COLO829 (cell line): ENCODE measurements at regions not wholly inside any gene's neighbourhood (a gene's known extent, or its start where the extent isn't known, plus 50 kb on each side); places are given as distances from the start of the nearest gene placed in this dataset.

Experiments
- DNase-seq: peaks from one replicate; pipeline ENCODE4 v3.0.0; 2012; ENCODE audit warnings: low spot score

DNA sequence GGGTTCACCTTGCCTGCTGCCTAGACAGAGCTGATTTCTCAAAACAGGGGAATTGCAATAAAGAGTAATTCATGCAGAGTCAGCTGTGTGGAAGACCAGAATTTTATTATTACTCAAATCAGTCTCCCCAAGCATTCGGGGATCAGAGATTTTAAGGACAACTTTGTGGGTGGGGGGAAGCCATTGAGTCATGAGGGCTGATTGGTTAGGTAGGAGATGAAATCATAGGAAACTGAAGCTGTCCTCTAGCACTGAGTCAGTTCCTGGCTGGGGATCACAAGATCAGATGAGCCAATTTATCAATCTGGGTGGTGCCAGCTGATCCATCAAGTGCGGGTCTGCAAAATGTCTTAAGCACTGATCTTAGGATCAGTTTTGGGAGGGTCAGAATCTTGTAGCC lies 159.1 kb upstream of the MAP1B start:
- no peak for DNase-seq

DNA sequence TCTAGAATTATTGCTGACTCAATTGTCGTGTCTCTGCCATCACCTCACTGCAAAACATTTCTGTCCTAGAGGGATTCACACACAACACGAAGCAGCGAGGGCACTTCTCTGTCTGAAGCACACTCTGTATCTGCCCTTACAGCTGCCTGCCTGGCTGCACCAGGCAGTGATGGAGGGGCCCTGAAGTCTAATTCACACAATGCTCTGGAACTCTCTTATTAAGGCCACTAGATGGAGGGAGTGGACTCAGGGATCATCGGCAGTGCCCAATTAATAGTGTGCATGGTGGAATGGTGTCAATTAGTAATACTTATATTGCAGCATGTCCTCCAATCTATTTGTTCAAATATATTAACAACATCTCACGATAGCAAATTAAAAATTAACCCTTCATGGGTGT lies 157.5 kb upstream of the MAP1B start:
- DNase-seq = no peak

DNA sequence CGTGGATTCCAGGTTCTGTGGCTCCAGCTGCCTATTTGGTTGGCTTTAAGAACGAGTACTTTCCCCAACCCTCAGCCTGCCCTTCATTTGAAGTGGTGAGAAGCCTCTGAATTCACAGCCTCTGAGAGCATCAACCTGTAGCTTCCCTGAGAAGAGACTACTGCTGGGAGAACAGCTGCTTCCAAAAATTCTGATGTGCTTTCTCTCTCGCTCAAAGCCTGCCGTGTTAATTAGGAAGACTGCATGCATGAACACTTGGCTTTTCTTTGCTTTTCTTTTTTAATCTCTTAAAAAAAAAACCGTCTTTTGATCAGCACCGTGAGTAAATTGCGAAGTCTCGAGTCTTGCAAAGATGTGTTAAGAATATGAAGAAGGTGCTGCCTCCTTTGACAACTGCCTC lies 153.4 kb upstream of the MAP1B start:
- DNase-seq = no peak

DNA sequence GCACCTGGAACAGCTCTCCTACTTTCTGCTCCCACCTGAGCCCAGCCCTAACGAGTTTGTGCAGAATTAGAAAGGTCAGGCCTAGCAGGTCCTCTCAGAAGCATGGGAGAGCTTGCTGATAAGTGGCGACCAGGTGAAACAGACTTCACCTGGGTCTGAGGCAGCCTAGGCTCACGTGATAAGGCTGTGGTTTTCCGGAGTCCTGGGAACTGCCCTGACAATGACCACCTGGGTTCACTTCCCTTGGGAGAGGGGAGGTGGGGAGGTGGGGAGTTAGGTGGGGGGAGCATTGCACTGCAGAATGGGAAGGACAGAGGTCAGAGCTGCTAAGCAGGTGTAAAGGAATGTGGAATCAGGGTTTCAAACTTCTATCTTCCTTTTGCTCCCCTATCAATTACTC lies 152.9 kb upstream of the MAP1B start:
- no peak for DNase-seq

DNA sequence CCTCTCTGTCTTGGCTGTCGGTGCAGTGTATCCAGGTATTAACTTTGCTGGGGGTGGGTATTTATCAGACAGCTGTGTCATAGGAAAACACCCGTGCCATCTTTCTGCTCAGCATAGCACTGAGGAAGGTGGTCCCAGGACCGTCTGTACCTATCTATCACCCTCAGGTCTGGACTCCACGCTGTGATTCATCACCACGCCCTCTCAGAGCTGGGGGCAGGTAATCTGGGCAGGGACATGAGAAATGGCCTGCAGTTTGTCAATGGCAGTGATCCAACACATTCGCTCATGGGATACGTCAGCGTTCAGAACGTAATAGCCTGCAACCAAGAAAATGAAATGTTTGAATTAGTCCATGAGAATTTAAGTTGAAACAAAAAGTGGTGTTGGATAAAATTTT lies 151.6 kb upstream of the MAP1B start:
- no peak for DNase-seq

DNA sequence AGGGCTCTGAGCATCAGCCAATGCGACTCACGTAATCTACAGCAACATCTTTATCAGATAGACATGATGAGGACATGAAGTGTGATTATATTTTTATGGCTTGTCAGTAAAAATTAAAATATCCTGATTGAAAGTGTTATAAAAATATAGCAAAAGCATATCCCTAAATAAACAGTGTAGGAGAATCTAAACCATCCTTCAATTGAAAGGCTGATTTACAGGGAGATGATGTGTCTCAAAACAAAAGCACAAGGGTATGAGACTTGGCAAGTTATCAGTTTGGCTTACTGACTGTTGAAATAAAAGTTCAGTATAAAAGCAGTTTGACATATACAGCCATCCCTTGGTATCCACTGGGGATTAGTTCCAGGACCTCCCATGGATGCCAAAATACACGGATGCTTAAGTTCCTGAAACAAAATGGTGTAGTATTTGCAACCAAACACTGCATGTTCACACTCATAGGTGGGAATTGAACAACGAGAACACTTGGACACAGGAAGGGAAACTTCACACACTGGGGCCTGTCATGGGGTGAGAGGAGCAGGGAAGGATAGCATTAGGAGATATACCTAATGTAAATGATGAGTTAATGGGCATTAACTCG lies 149.9 kb upstream of the MAP1B start:
- no peak for DNase-seq

DNA sequence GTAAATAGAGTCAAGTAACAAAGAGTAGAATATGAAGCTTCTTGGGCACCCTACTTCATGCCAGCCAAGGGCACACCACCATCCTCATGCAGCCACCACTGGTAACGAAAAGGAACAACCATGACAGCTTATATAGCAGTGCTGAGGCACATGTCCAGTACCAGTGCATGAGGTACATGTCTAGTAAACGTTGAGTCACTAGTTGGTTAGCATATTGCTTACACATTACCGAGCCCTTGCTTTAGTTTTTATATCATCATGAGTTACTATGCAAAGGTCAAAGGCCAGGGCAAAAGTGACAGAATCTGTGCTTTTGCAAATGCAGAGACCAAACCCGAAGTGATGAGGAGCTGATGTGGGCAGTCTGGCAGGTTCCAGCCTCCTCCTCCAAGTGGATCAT lies 147.1 kb upstream of the MAP1B start:
- no peak for DNase-seq

DNA sequence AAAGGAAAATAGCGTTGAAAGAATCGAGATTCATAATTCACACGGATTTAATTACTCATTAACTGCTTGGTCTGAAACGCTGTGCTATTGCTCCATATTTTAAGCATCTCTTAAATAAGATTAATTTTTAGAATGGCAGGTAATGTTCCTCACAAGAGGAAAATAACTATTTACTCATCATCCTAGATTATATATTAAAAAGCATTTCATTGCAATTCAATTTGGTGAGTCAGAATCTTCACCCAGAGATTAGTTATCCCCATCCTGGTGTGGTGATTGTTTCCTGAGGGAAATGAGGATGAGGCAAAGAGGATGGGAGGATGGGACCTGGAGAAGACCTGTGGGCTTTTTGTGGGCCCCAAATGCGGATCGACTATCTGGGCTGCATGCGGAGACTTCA lies 145.5 kb upstream of the MAP1B start:
- no peak for DNase-seq

DNA sequence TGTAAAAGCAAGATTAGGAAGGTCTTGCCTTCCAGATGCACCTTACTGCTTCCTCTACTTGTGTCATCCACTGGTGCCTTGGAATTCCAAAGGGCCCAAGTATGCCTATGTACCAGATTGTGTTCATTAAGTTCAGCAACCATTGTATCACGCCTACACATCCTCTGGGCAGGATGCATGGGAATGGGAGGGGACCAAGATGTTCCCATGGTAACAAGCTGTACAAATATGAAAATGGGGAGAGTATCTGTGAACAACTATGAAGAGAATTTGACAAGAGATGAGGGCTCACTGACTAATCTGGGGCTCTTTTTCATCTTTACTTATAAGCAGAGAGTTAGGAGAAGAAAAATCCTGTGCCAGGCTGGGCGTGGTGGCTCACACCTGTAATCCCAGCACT lies 137.8 kb upstream of the MAP1B start:
- DNase-seq = no peak

DNA sequence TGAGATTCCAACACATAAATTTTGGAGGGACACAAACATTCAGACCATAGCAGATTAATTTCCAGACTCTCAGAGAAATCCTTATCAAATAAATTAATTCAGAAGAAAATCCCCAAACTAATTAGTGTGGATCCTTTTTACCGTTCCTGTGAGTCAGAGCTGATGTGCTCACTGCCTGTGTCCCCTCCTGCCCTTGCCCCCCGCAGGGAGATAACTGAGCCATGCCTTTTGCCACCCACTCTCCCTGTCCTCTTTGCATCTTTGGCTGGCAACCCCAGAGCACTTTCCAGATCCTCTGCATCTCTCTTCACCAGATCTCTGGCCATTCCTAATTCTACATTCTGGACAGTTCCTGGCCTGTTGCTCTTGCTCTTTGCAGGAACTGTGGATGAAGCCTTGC lies 135.4 kb upstream of the MAP1B start:
- no peak for DNase-seq

DNA sequence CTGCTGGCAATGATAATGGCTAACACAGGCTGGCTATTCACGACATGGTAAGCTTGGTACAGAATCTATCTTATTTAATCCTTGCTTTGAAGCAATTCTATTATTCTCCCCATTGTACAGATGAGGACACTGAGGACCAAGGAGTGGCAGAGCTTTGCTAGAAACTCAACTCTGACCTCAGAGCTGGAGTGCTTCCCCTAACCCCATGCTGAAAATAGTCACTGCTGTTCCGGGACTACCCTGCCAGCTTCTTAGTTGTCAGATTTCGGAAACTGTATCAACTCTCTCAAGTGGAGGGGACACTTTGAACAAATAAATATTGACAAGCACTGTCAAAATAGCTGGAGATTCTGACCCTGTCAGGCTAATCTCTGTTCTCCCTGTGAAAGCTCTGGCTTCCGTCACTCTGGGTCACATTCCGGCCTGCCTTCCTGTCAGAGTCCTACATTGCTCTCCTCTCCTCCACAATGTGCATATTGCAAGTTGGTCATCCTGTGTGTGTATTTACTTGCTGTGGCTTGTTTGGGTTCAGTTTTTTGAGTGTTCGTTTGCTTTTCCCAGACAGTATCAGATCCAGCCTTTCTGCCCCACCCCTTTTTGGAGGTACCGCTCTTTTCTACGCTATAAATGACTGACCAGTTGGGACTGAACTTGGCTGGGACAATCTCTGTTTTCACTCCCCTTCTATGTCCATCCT lies 134.3 kb upstream of the MAP1B start:
- no peak for DNase-seq

DNA sequence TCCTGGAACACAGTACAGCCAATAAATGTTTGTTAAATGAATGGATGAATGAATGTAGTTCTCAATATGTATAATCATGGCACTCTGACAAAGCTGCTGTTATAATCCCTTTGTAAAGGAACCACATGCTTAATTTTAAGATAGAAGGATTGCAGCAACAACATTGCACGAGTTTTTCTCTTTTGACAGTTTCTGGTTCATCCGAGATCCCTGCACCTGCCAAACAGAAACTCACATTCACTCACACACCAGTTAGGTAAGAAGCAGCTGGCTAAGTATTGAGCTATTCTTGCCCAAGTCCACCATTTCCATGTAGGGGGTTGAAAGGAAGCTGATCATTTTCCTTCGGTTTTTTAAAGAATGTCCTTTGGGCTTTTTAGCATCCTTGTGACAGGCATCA lies 133.7 kb upstream of the MAP1B start:
- DNase-seq = no peak

DNA sequence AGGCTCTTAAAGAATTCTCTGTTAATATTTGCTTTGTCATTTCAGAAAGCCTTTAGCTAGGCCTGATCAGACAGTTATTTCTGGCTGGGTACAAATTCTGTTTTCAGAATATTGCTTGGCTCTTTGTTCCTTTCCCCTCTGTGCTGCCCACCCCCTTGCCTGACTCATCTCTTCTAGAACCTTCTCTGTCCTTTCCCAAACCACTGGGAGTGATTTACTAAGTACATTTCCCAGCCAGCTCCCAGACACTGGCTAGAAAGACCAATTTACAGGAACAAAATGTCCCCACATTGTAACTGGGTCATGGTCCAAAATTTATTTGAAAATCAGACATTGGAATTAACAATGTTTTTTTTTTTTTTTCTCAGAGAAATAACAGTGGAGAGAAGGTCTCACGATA lies 133.1 kb upstream of the MAP1B start:
- no peak for DNase-seq

DNA sequence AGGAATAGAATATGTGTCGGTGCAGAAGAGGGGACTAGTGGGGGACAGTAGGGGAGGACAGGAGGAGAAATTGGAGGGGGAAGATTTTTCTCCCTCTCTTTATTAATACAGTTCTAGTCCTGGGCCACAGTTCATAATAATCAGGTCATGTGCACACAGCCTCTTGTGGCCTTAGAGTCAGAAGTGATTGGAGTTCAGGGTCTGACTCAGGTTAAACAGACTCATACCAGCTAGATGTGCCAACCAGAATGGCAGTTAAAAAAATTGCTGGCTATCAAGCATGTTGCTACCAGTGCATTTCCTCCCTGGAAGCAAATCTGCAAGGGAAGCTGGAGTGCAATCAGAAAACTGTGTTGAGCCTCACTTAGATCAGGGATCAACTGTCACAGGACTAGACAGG lies 132.7 kb upstream of the MAP1B start:
- DNase-seq = no peak

DNA sequence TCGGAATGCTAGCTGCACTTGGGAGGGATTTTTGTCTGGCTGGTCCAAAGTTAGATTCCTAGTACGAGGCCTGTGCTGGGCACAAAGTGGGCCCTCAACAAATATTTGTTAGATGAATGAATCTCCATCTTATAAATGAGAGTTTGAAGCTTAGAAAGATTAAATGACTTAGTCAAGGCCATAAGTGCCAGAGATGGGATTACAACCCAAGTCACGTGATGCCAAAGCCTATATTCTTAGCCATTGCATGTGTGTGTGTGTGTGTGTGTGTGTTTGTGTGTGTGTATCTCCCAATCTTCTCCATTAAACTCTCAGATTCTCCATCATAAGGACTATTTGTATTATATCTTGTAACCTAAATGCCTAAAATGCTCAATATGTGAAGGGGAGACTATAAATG lies 130.8 kb upstream of the MAP1B start:
- DNase-seq = no peak

DNA sequence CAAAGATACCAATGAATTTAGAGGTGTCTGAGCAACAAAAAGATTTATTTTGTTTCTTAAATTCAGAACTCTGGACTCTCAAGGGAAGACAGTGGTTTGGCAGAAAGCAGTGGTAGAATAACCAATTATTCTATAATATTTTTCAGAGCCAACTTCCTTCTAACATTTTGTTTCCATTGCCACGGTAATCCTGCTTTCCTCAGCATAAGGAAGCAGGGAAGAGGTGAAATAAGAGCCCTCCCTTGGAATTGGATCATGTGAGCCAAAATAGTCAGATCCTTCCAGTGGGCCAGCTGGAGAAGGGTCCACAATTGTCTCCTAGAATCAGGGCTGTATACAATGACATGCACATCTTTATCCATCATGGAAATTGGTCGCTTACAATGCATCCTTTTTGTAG lies 130.0 kb upstream of the MAP1B start:
- DNase-seq = no peak

DNA sequence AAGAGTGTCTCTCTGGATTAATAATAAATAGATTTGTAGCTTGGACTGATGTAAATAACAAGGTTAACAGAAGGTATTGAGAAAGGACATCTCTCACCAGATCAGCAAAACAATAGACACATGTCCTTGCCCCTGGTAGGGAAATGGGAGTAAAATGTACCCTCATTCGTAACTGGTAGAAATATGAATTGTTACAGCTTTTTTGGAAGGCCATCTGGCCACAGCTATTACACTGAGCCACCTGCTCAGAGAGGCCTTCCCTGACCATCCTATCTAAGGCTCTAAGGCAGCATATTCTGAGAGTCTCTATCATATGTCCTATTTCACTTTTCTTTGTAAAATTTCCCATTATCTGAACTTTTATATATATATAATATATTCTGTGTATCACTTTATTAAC lies 129.1 kb upstream of the MAP1B start:
- no peak for DNase-seq

DNA sequence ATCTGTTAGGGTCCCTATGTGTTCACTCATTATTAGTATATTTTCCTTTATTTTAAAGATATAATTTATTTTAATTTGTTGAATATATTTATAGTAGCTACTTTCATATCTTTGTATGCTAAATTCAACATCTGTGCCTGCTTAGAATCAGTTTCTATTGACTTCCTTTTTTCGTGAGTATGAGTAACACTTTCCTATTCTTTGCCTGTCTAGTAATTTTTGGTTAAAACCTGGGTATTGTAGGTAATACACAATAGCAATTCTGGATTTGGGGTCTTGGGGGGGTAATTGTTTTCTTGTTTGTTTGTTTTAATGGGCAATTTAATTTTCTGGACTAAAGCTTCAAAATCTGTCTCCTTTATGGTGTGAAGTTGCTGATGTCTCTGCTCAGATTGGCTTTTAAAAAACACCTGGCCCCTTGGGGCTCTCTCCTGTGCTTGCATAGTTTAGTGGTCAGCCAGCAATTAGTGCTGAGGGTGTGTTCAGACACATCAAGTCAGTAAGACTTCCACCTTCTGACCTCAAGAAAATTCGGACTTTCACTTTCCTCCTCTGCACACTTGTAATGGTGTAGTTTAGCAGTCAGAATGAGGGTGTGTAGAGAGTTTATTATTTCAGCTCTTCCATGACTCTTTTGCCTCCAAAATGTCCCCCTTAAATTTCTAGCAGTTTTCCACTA lies 124.4 kb upstream of the MAP1B start:
- DNase-seq = no peak

DNA sequence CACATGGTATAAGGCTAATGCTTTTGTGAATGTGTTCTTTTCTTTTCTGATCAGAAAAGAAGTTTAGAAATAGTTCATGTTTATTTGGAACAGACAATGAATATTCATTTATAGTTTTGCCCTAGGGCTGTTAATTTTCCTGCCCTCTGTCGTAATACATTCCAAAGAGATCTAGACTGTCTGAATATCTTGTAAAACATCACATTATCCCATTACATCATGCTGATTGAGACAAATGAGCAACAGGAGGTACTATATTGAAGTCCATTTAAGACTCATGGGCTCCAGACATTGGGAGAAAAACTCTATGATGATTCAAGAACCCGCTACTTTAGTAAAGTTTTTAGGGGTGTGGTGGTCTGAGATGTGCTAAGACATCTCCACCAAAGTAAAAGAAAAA lies 121.2 kb upstream of the MAP1B start:
- DNase-seq = no peak

DNA sequence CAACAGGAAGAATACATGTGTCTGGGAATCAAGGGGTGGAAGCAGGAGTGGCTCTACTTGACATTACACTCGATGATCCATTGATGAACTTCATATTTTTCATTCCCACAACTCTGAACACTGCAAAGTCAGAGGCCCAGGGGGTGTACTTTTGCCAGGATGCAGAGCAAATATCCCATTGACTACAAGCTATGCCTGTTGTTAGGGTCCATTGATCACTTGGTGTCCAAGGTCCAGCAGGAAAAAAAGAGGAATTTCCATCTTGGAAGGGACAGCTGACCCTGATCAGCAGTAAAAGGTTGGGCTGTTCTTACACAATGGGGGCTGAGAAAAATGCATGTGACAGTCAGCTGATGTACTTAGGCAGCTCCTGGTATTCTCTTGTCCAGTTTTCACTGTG lies 118.5 kb upstream of the MAP1B start:
- DNase-seq = no peak

DNA sequence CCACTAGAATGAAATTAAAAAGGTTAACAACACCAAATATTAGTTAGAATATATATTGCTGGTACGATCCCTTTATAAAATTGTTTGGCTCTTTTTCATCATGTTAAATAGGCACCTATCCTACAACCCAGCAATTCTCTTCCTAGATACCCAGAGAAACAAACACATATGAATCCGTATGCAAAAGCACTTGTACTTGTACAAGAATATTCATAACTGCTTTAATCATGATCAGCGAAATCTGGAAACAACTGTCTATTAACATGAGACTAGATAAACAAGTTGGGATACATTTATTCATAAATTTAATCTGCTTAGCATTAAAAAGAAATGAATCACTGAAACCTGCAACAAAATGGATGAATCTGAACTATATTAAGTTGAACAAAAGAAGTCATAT lies 113.7 kb upstream of the MAP1B start:
- no peak for DNase-seq

DNA sequence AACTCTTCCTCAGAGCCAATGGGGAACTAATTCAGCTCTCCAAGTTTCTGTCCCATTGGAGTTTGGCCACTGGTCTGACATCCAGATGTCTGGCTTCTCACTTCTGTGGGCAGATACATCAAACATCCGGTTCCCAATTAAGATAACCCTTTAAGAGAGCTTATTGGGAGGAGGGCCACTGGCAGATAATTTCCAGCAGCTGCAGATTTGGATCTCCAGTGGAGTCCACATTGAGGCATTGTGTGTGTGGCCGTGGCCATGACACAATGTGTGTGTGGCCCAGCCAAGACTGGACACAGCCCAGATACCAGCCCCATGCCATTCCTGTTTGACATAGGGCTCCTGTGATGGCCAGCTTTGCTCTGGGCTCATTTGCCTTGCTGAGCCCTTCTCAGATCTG lies 110.5 kb upstream of the MAP1B start:
- no peak for DNase-seq

DNA sequence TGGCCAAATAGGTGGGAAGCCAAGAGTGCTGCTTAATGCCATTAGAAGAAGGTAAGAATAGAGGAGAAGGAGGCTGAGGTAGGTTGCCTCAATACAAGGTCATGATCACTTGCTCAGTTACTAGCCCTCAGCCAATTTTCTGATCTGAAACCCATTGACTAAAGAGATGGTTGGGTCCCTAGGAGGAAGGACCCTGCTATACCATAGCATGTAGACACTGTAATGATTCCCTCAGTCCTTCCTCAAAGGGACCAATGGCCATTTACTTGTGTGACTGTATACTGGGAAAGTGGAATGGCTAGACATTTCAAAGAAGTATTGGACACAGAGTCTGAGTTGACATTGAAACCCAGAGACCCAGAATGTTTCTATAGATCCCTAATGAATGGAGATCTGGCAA lies 108.5 kb upstream of the MAP1B start:
- DNase-seq = no peak

DNA sequence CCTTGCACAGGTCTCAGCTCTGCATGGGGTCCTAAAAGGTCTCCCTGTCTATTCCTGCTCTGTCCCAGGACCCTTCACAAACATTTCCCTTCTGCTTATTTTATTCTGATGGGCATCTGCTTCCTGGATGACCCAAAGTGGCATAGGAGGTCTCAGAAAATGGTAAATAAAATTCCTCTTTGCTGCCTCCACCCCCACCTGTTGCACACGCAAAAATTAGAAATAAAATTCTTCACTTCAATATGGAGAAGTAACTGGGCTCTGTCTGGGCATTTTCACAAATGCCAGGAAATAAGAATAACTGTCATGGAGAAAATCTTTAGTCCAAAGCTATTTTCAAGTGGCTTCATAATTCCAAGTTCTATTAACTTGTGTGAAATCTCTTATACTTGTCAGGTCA lies 106.6 kb upstream of the MAP1B start:
- DNase-seq = no peak
